ENCODE measurements at regions not wholly inside any gene's neighbourhood (a gene's known extent, or its start where the extent isn't known, plus 50 kb on each side); places are given as distances from the start of the nearest gene placed in this dataset.

- peaks cover 0 to 4% of the 10 kb centered on the region in 2 donors for H3K4me1 ChIP-seq (ENCODE audit: control insufficient read depth in 2 of 2, insufficient read depth in 2 of 2, low read length in 1 of 2)
- no peak overlapping the region for H3K4me3 ChIP-seq (ENCODE audit: low read depth in 1 of 2, low read length in 2 of 2)
- H3K27me3 ChIP-seq (ENCODE audit: control insufficient read depth in 1 of 2, insufficient read depth in 2 of 2, low read length in 2 of 2) = no peaks in the 10 kb centered on the region
- 7 to 12% methylated on average over 14 of the region's 14 CpGs for WGBS, 2 donors
- no peaks in the 10 kb centered on the region for H3K9me3 ChIP-seq (ENCODE audit: control insufficient read depth in 2 of 2, insufficient read depth in 1 of 2, low read depth in 1 of 2, low read length in 1 of 2)
- H3K36me3 ChIP-seq (ENCODE audit: control insufficient read depth in 2 of 2, insufficient read depth in 2 of 2, low read length in 1 of 2) = no peaks in the 10 kb centered on the region
- peak overlapping the region; percentile 44 to 65 for H3K27ac ChIP-seq (ENCODE audit: low read depth in 2 of 2, low read length in 1 of 2)
Observed at GRCh38 chr10:6738112-6738768, 158.2 kb upstream of the PRKCQ start.

GRCh38 chr10:6737758-6738111 lies 157.7 kb upstream of the PRKCQ start:
- 36 to 50% methylated on average over 6 of the region's 6 CpGs for WGBS, 2 donors
- Histone ChIP-seq H3K4me1 (ENCODE audit: control insufficient read depth in 2 of 2, insufficient read depth in 2 of 2, low read length in 1 of 2) (peaks cover 0 to 4% of the 10 kb centered on the region in 2 donors), H3K27ac (ENCODE audit: low read depth in 2 of 2, low read length in 1 of 2) (peak overlapping the region; percentile 33 to 65), H3K9me3 (ENCODE audit: control insufficient read depth in 2 of 2, insufficient read depth in 1 of 2, low read depth in 1 of 2, low read length in 1 of 2) (no peaks in the 10 kb centered on the region), H3K27me3 (ENCODE audit: control insufficient read depth in 1 of 2, insufficient read depth in 2 of 2, low read length in 2 of 2) (no peaks in the 10 kb centered on the region), H3K4me3 (ENCODE audit: low read depth in 1 of 2, low read length in 2 of 2) (no peak overlapping the region), H3K36me3 (ENCODE audit: control insufficient read depth in 2 of 2, insufficient read depth in 2 of 2, low read length in 1 of 2) (no peaks in the 10 kb centered on the region)

- H3K4me1 ChIP-seq (ENCODE audit: control insufficient read depth in 2 of 2, insufficient read depth in 2 of 2, low read length in 1 of 2) = peaks cover 0 to 4% of the 10 kb centered on the region in 2 donors
- no peaks in the 10 kb centered on the region for H3K27me3 ChIP-seq (ENCODE audit: control insufficient read depth in 1 of 2, insufficient read depth in 2 of 2, low read length in 2 of 2)
- H3K36me3 ChIP-seq (ENCODE audit: control insufficient read depth in 2 of 2, insufficient read depth in 2 of 2, low read length in 1 of 2) = no peaks in the 10 kb centered on the region
- H3K9me3 ChIP-seq (ENCODE audit: control insufficient read depth in 2 of 2, insufficient read depth in 1 of 2, low read depth in 1 of 2, low read length in 1 of 2) = no peaks in the 10 kb centered on the region
- peak overlapping the region; percentile 10 to 13 for H3K4me3 ChIP-seq (ENCODE audit: low read depth in 1 of 2, low read length in 2 of 2)
- H3K27ac ChIP-seq (ENCODE audit: low read depth in 2 of 2, low read length in 1 of 2) = peak overlapping the region; percentile 65 to 81
- WGBS, 2 donors = 52 to 59% methylated on average over 9 of the region's 9 CpGs
Observed at GRCh38 chr10:6737080-6737641, 157.1 kb upstream of the PRKCQ start.

DNA sequence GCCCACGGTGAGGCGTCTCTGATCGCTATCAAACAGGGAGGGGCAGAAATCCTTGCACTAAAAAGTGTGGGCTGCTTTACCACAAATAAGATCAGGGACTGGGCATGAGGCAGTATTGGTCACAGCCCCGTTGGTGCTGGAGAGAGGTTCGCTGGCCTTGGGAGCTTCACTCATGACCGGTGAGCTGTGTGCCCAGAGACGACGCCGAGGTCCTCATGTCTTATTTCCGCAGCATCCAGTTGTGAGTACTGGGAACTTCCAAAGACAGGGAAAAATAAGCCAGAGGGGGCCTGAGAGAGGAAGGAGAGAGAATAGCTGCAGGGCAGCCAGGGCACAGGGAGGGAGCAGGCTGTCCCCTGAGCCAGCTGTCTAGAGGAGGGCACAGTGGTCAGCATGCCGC lies 154.2 kb upstream of the PRKCQ start:
- no peak overlapping the region for H3K4me3 ChIP-seq (ENCODE audit: low read depth in 1 of 2, low read length in 2 of 2)
- H3K27ac ChIP-seq (ENCODE audit: low read depth in 2 of 2, low read length in 1 of 2) = no peak overlapping the region
- H3K27me3 ChIP-seq (ENCODE audit: control insufficient read depth in 1 of 2, insufficient read depth in 2 of 2, low read length in 2 of 2) = no peaks in the 10 kb centered on the region
- H3K4me1 ChIP-seq (ENCODE audit: control insufficient read depth in 2 of 2, insufficient read depth in 2 of 2, low read length in 1 of 2) = peaks cover 0 to 4% of the 10 kb centered on the region in 2 donors
- H3K9me3 ChIP-seq (ENCODE audit: control insufficient read depth in 2 of 2, insufficient read depth in 1 of 2, low read depth in 1 of 2, low read length in 1 of 2) = no peaks in the 10 kb centered on the region
- 74 to 81% methylated on average over 11 of the region's 11 CpGs for WGBS, 2 donors
- no peaks in the 10 kb centered on the region for H3K36me3 ChIP-seq (ENCODE audit: control insufficient read depth in 2 of 2, insufficient read depth in 2 of 2, low read length in 1 of 2)

- 21 to 25% methylated on average over 7 of the region's 7 CpGs for WGBS, 2 donors
- Histone ChIP-seq H3K27ac (ENCODE audit: low read depth in 2 of 2, low read length in 1 of 2) (no peak overlapping the region), H3K27me3 (ENCODE audit: control insufficient read depth in 1 of 2, insufficient read depth in 2 of 2, low read length in 2 of 2) (no peaks in the 10 kb centered on the region)
Observed at GRCh38 chr10:6729861-6730344, 149.8 kb upstream of the PRKCQ start.

DNA sequence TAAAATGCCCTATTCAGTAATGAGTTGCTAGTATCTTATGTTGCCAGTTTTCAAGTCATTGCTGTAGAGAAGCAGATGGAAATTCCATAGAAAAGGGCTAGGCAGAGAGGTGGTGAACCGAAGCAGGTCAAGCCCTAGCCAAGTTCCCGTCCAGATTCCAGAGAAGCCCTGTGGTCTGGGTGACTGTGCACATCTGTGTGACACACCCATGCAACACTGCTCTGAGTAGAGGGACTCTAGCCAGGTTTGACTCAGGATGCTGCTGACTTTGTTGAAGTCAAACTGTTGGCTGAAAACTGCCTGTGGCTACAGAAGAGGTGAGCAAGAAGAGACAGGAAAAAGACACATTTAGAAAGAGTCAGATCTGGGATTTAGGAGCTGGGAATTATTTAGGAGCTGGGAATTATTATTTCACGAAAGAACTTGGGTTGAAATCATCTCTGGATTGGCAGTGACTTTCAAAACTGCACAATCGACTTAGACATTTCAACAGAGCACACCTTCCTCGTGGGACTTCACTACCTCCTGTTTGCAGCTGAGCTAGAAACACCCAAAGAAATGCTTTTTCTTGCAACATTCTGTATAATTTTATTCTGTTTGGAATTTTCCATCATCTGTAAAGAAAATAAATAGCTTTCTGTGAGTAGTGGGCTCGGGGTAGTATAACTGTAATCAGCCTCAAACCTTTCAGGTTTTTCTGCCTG lies 149.1 kb upstream of the PRKCQ start:
- Histone ChIP-seq H3K36me3 (ENCODE audit: control insufficient read depth in 2 of 2, insufficient read depth in 2 of 2, low read length in 1 of 2) (no peaks in the 10 kb centered on the region), H3K9me3 (ENCODE audit: control insufficient read depth in 2 of 2, insufficient read depth in 1 of 2, low read depth in 1 of 2, low read length in 1 of 2) (no peaks in the 10 kb centered on the region), H3K27me3 (ENCODE audit: control insufficient read depth in 1 of 2, insufficient read depth in 2 of 2, low read length in 2 of 2) (no peaks in the 10 kb centered on the region), H3K4me1 (ENCODE audit: control insufficient read depth in 2 of 2, insufficient read depth in 2 of 2, low read length in 1 of 2) (no peaks in the 10 kb centered on the region), H3K27ac (ENCODE audit: low read depth in 2 of 2, low read length in 1 of 2) (no peak overlapping the region), H3K4me3 (ENCODE audit: low read depth in 1 of 2, low read length in 2 of 2) (no peak overlapping the region)
- 26 to 34% methylated on average over 6 of the region's 6 CpGs for WGBS, 2 donors

More at GRCh38 chr10:6729861-6730344, 149.8 kb upstream of the PRKCQ start:
- no peaks in the 10 kb centered on the region for H3K9me3 ChIP-seq (ENCODE audit: control insufficient read depth in 2 of 2, insufficient read depth in 1 of 2, low read depth in 1 of 2, low read length in 1 of 2)
- no peaks in the 10 kb centered on the region for H3K4me1 ChIP-seq (ENCODE audit: control insufficient read depth in 2 of 2, insufficient read depth in 2 of 2, low read length in 1 of 2)
- no peaks in the 10 kb centered on the region for H3K36me3 ChIP-seq (ENCODE audit: control insufficient read depth in 2 of 2, insufficient read depth in 2 of 2, low read length in 1 of 2)
- no peak overlapping the region for H3K4me3 ChIP-seq (ENCODE audit: low read depth in 1 of 2, low read length in 2 of 2)

GRCh38 chr10:6726924-6727323 lies 146.8 kb upstream of the PRKCQ start:
- Histone ChIP-seq H3K36me3 (ENCODE audit: control insufficient read depth in 2 of 2, insufficient read depth in 2 of 2, low read length in 1 of 2) (no peaks in the 10 kb centered on the region), H3K4me3 (ENCODE audit: low read depth in 1 of 2, low read length in 2 of 2) (no peak overlapping the region), H3K27ac (ENCODE audit: low read depth in 2 of 2, low read length in 1 of 2) (no peak overlapping the region), H3K27me3 (ENCODE audit: control insufficient read depth in 1 of 2, insufficient read depth in 2 of 2, low read length in 2 of 2) (no peaks in the 10 kb centered on the region), H3K4me1 (ENCODE audit: control insufficient read depth in 2 of 2, insufficient read depth in 2 of 2, low read length in 1 of 2) (no peaks in the 10 kb centered on the region), H3K9me3 (ENCODE audit: control insufficient read depth in 2 of 2, insufficient read depth in 1 of 2, low read depth in 1 of 2, low read length in 1 of 2) (peaks cover 0 to 2% of the 10 kb centered on the region in 2 donors)
- 94% methylated on average over 3 of the region's 3 CpGs for WGBS, 2 donors

GRCh38 chr10:6722616-6723004 lies 142.5 kb upstream of the PRKCQ start:
- H3K4me1 ChIP-seq (ENCODE audit: control insufficient read depth in 2 of 2, insufficient read depth in 2 of 2, low read length in 1 of 2) = no peaks in the 10 kb centered on the region
- 88 to 89% methylated on average over 1 of the region's 1 CpG for WGBS, 2 donors

GRCh38 chr10:6721964-6722615 lies 142.0 kb upstream of the PRKCQ start:
- Histone ChIP-seq H3K4me3 (ENCODE audit: low read depth in 1 of 2, low read length in 2 of 2) (no peak overlapping the region), H3K27ac (ENCODE audit: low read depth in 2 of 2, low read length in 1 of 2) (peak overlapping the region; percentile 26 to 31), H3K9me3 (ENCODE audit: control insufficient read depth in 2 of 2, insufficient read depth in 1 of 2, low read depth in 1 of 2, low read length in 1 of 2) (peaks cover 0 to 2% of the 10 kb centered on the region in 2 donors), H3K4me1 (ENCODE audit: control insufficient read depth in 2 of 2, insufficient read depth in 2 of 2, low read length in 1 of 2) (no peaks in the 10 kb centered on the region), H3K27me3 (ENCODE audit: control insufficient read depth in 1 of 2, insufficient read depth in 2 of 2, low read length in 2 of 2) (no peaks in the 10 kb centered on the region), H3K36me3 (ENCODE audit: control insufficient read depth in 2 of 2, insufficient read depth in 2 of 2, low read length in 1 of 2) (no peaks in the 10 kb centered on the region)
- 20 to 41% methylated on average over 11 of the region's 11 CpGs for WGBS, 2 donors

More at GRCh38 chr10:6722616-6723004, 142.5 kb upstream of the PRKCQ start:
- Histone ChIP-seq H3K4me3 (ENCODE audit: low read depth in 1 of 2, low read length in 2 of 2) (no peak overlapping the region), H3K27ac (ENCODE audit: low read depth in 2 of 2, low read length in 1 of 2) (peak overlapping the region; percentile 26 to 31), H3K36me3 (ENCODE audit: control insufficient read depth in 2 of 2, insufficient read depth in 2 of 2, low read length in 1 of 2) (no peaks in the 10 kb centered on the region), H3K9me3 (ENCODE audit: control insufficient read depth in 2 of 2, insufficient read depth in 1 of 2, low read depth in 1 of 2, low read length in 1 of 2) (peaks cover 0 to 2% of the 10 kb centered on the region in 2 donors), H3K27me3 (ENCODE audit: control insufficient read depth in 1 of 2, insufficient read depth in 2 of 2, low read length in 2 of 2) (no peaks in the 10 kb centered on the region)

Data from esophagus (tissue), 2 donors.